Neural progenitor cell (in vitro differentiated cells): ENCODE measurements at regions not wholly inside any gene's neighbourhood (a gene's known extent, or its start where the extent isn't known, plus 50 kb on each side); places are given as distances from the start of the nearest gene placed in this dataset.

Source experiments
- CTCF ChIP-seq: fragments of 200-600 bp; sonication (generic); IDR thresholded peaks from 2 replicates; pipeline ENCODE4 v1.5.1; 2017; ENCODE audit warnings: antibody characterized with exemption, mild to moderate bottlenecking
- EZH2 ChIP-seq: fragments of 200-600 bp; sonication (generic); IDR thresholded peaks from 2 replicates; pipeline ENCODE4 v1.6.1; 2017; ENCODE audit warnings: antibody characterized with exemption, mild to moderate bottlenecking, moderate library complexity

GRCh38 chr16:51734220-51734619 is 583.1 kb upstream of the SALL1 start:
- TF ChIP-seq EZH2 (no peak), CTCF (no peak)
